ENCODE measurements at regions not wholly inside any gene's neighbourhood (a gene's known extent, or its start where the extent isn't known, plus 50 kb on each side); places are given as distances from the start of the nearest gene placed in this dataset.

DNA sequence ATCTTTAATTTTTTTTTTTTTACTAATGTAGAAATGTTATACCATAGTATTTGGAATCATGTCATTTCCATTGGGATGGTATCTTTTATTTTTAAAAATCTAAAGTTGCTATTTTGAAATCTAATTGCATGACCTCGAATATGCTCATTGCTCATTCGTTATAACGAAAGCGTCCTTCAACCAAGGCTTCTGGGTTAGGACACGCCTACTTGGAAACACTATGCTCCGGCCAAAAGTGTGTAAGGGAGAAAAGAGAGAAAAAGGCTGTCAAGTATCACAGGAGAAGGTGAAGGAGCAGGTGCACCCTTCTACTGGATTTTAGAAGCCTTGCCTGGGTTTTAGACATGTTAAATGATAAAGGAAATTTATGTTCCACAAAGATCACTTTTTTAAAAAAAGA is 465.9 kb upstream of the ID2 start:
- Histone ChIP-seq H3K9me3 (no peaks in the 10 kb centered on the region), H3K4me3 (no peak overlapping the region), H3K36me3 (replicated peaks) (no peaks in the 10 kb centered on the region), H3K27me3 (ENCODE audit: low read depth) (no peaks in the 10 kb centered on the region), H3K4me1 (no peaks in the 10 kb centered on the region)
- in situ Hi-C loops (cut with MboI; ENCODE audit: low sequenced_read_pairs) = no loop called here
- DNase-seq (ENCODE audit: low spot score in 2 of 2) = no peak

DNA sequence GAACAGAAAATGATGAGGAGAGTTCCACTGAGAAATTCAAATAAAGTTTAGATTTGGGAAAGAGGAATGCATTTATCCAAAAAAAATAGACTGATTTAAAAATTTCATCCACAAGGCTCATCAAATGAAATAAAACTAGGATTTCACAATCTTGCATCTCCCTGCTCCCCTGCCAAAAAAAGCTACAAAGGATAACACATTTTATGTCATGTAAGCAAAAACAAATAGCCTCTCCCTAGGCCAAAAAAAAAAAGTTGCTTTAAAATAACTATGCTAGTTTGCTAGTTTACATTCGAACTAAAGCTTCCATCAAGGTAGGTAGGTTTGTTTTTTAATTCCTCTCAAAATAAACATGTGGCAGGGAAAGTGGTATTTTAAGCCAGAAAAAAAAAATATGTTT is 465.5 kb upstream of the ID2 start:
- DNase-seq (ENCODE audit: low spot score in 2 of 2) = no peak
- H3K9me3 ChIP-seq = no peaks in the 10 kb centered on the region
- H3K4me3 ChIP-seq = no peak overlapping the region
- no peaks in the 10 kb centered on the region for H3K4me1 ChIP-seq
- H3K36me3 ChIP-seq (replicated peaks) = no peaks in the 10 kb centered on the region
- in situ Hi-C loops (cut with MboI; ENCODE audit: low sequenced_read_pairs) = no loop called here
- no peaks in the 10 kb centered on the region for H3K27me3 ChIP-seq (ENCODE audit: low read depth)

DNA sequence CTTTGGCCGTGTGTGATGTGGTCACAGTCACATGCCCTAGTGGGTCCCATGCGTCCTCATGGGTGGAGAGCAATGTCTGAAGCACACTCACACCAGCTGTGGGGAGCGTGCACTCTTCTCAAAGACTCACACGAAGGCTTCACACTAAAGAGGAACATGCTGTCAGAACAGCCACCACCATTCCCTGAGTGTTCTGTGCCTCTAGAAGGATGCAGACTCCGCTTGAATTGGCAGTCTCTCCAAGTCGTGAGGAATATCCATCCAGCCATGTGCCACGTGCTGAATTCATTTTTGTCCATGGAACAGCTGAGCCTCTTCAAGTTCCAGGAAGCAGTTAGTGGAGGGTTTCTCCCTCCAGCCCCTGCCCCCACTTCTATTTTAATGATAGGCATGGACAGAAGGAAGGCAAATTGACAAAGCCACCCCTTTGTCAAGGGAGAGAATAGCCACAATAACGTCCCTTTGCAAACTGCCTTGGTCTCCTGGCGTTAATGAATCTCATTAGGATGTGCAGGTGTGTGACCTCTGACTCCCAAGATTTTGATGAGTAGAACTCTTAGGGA is 464.3 kb upstream of the ID2 start:
- Histone ChIP-seq H3K9me3 (no peaks in the 10 kb centered on the region), H3K36me3 (replicated peaks) (no peaks in the 10 kb centered on the region), H3K4me3 (no peak overlapping the region), H3K4me1 (no peaks in the 10 kb centered on the region), H3K27me3 (ENCODE audit: low read depth) (no peaks in the 10 kb centered on the region)
- DNase-seq (ENCODE audit: low spot score in 2 of 2) = no peak
- in situ Hi-C loops (cut with MboI; ENCODE audit: low sequenced_read_pairs) = no loop called here

DNA sequence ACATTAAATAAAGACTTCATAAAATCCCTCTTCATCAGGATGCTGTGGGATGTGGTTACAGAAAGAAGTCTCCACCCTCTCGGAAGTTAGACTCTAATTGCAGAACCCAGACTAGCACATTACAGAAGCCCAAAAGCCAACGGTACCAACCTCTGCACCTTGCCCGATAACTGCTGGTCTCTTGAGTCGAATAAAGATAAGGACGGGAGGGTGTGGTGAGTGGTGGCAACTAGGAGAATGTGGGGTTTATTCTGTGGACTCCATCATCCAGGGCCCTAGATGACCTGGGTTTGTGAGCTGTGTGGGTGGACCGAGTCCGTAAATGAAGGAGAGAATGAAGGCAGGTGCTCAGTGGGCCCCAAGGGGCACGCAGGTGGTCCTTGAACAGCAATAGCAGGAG is 462.8 kb upstream of the ID2 start:
- no peak for DNase-seq (ENCODE audit: low spot score in 2 of 2)
- H3K27me3 ChIP-seq (ENCODE audit: low read depth) = no peaks in the 10 kb centered on the region
- H3K4me1 ChIP-seq = no peaks in the 10 kb centered on the region
- no peaks in the 10 kb centered on the region for H3K36me3 ChIP-seq (replicated peaks)
- H3K9me3 ChIP-seq = no peaks in the 10 kb centered on the region
- no peak overlapping the region for H3K4me3 ChIP-seq
- in situ Hi-C loops (cut with MboI; ENCODE audit: low sequenced_read_pairs) = no loop called here

DNA sequence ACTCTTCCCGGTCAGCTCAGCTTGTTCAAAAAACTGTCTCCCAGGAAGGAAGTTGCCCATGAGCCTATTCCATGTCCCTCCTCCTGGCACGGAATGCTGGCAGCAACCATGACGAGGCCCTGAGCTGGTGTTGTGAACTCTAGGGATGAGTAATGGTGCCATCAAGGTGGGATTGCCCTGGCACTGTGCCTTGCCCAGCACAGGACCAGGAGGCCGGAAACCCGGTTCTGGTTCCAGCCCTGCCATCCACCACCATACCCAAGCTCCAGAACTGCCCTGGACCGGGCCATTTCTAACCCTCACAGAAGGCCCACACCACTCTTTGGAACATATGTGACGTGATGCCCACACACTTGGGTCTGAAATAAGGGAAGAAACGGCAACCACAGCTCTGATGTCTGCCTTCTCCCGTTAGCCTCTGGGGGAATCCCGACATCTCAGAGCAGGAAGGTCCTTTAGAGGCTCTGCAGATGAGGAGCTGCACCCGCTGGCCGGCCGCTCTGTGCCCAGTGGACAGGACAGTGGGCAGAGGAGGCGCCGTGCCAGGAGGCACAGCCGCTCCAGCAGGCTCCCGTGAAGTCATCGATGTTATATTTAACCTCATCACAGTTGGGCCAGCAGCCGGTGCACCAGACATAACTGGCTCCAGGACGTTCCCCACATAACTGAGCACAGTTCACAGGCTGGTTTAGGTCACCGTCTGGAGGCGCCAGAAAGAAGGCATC is 462.1 kb upstream of the ID2 start:
- Histone ChIP-seq H3K4me1 (no peaks in the 10 kb centered on the region), H3K9me3 (no peaks in the 10 kb centered on the region), H3K4me3 (no peak overlapping the region), H3K36me3 (replicated peaks) (no peaks in the 10 kb centered on the region), H3K27me3 (ENCODE audit: low read depth) (no peaks in the 10 kb centered on the region)
- in situ Hi-C loops (cut with MboI; ENCODE audit: low sequenced_read_pairs) = no loop called here
- no peak for DNase-seq (ENCODE audit: low spot score in 2 of 2)

DNA sequence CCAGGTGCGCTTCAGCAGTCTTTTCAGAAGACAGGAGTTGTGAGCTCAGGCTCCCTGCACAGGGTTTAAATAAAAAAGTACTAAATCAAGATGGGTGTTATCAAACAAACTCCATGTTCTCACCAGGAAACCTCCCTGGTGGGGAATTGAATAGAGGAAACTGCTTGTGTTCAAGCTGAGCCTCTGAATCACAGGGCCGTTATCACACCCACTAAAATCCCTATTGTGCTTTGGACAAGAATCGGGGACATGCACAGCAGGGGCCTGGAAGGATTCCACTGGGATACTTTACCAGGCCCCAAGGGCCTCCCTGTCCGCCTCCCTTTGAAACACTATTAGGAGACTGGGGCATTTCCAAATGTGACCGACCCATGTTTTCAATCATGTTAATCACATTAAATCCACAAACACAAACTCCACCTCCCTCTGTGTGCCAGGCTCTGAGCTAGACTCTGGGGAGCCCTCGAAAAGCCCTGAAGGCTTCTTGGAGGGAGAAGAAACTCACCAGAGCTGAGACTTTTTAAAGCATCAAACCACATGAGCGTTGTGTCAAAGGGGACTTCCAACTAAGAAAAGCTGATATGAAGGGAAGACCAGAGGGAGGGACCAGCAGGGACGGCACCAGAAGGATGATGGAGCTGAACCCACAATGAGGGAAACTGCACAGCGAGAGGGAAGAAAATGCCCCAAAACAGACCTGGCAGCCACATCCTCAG is 458.7 kb upstream of the ID2 start:
- H3K27me3 ChIP-seq (ENCODE audit: low read depth) = no peaks in the 10 kb centered on the region
- no peaks in the 10 kb centered on the region for H3K9me3 ChIP-seq
- no peaks in the 10 kb centered on the region for H3K36me3 ChIP-seq (replicated peaks)
- in situ Hi-C loops (cut with MboI; ENCODE audit: low sequenced_read_pairs) = no loop called here
- no peak overlapping the region for H3K4me3 ChIP-seq
- no peak for DNase-seq (ENCODE audit: low spot score in 2 of 2)
- no peaks in the 10 kb centered on the region for H3K4me1 ChIP-seq

DNA sequence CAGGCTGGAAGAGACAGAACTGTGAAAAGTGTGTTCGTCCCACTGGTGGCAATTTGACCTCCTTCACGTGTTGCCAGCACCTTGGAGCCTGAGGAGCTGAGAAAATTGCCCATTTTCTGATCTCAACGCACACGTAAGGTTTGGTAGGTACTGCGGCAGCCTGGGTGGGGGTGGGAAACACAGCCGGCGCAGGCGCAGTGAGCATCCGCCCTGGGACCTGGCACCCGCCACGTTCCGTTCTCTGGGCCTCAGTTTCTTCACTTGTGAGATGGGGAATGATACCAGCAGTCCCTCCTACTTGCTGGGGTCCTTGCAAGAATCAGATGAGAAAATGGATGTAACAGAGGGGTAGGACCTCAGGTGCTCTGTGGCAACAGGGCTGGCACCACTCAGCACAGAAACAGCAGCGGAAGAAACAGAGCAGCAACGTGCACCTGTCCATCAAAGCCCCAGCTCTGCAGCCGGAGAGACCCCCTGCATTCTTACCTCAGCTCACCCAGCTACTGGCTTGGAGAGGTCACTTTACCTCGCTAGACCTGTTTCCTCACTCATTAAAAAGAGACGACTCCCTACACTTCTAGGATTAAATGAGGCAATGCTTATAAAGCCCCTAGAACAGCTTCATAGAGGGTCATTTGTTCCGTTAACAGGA is 458.0 kb upstream of the ID2 start:
- Histone ChIP-seq H3K4me3 (no peak overlapping the region), H3K27me3 (ENCODE audit: low read depth) (no peaks in the 10 kb centered on the region), H3K36me3 (replicated peaks) (no peaks in the 10 kb centered on the region), H3K9me3 (no peaks in the 10 kb centered on the region), H3K4me1 (no peaks in the 10 kb centered on the region)
- DNase-seq (ENCODE audit: low spot score in 2 of 2) = no peak
- in situ Hi-C loops (cut with MboI; ENCODE audit: low sequenced_read_pairs) = no loop called here

DNA sequence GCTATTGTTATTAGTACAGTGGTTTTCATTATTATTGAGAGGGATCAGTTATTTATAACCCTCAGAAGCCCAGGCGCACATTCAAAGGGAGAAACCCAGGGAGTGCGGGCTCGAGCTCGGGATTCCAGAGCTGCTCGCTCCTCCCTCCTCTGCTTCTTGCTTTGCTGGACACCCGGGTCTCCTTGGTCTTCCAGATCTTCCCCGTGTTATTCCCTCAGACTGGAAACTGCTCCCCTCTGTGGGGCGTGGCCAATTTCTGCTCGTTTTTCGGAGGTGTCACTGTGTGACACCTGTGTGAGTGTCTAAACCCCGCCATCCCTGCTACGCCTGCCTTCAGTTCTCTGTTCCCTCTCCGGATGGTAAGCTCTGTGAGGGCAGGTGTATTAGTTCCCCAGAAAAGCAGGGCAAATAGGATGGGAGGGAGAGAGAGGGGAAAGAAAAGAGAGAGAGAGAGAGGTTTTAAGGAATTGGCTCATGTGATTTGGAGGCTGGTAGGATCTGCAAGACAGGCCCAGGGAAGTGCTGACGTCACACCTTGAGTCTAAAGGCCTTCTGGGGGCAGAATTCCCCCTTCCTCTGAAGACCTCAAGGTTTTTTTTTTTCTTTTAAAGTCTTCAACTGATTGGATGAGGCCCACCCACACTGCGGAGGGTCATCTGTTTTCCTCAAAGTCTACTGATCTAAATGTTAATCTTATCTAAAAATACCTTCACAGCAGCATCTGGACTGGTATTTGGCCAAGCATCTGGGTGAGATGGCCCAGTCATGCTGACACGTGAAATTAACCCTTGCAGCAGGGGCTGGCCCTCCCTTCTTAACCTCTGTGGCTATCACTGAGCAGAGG is 457.3 kb upstream of the ID2 start:
- H3K4me3 ChIP-seq = no peak overlapping the region
- no peaks in the 10 kb centered on the region for H3K27me3 ChIP-seq (ENCODE audit: low read depth)
- no peaks in the 10 kb centered on the region for H3K36me3 ChIP-seq (replicated peaks)
- in situ Hi-C loops (cut with MboI; ENCODE audit: low sequenced_read_pairs) = no loop called here
- H3K4me1 ChIP-seq = no peaks in the 10 kb centered on the region
- no peak for DNase-seq (ENCODE audit: low spot score in 2 of 2)
- H3K9me3 ChIP-seq = no peaks in the 10 kb centered on the region

DNA sequence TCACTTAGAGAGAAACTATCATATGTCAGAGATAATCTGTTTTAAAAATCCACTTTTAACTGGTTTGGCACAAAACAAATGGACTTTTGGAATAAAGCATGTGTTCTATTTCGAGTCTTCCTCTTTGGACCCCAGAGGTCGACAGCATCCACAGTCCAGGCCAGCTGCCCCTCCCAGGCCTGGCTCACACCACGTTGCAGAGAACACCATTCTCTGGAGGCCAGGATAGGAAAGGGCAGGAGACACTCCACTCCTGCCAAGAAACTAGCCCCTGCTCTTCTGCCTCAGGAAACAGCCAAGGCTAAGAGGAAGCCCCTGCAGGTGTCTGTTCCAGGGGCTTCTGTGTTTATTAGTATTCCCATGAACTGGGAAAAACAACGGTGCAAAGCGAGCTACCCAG is 456.6 kb upstream of the ID2 start:
- DNase-seq (ENCODE audit: low spot score in 2 of 2) = no peak
- no peaks in the 10 kb centered on the region for H3K9me3 ChIP-seq
- H3K4me3 ChIP-seq = no peak overlapping the region
- in situ Hi-C loops (cut with MboI; ENCODE audit: low sequenced_read_pairs) = no loop called here
- H3K4me1 ChIP-seq = no peaks in the 10 kb centered on the region
- no peaks in the 10 kb centered on the region for H3K27me3 ChIP-seq (ENCODE audit: low read depth)
- no peaks in the 10 kb centered on the region for H3K36me3 ChIP-seq (replicated peaks)

DNA sequence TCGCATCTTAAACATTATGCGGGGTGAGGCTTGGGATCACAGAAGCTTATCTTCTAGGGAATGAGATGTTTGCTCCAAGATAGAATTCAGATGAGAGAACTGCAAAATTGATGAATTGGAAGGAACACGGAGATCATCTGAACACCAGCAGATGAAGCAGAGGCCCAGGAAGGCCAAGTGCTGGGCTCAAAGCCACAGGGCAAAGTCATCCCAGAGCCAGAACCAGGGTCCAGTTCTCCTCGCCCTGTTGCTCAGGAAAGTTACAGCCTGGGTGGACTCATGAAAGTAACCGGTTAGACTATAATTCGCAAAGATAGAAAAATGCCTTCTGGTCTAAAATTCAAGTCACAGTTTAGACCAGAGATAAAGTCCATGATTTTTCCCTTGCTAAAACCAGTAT is 456.1 kb upstream of the ID2 start:
- DNase-seq (ENCODE audit: low spot score in 2 of 2) = no peak
- Histone ChIP-seq H3K36me3 (replicated peaks) (no peaks in the 10 kb centered on the region), H3K27me3 (ENCODE audit: low read depth) (no peaks in the 10 kb centered on the region), H3K9me3 (no peaks in the 10 kb centered on the region), H3K4me3 (no peak overlapping the region), H3K4me1 (no peaks in the 10 kb centered on the region)
- in situ Hi-C loops (cut with MboI; ENCODE audit: low sequenced_read_pairs) = no loop called here

DNA sequence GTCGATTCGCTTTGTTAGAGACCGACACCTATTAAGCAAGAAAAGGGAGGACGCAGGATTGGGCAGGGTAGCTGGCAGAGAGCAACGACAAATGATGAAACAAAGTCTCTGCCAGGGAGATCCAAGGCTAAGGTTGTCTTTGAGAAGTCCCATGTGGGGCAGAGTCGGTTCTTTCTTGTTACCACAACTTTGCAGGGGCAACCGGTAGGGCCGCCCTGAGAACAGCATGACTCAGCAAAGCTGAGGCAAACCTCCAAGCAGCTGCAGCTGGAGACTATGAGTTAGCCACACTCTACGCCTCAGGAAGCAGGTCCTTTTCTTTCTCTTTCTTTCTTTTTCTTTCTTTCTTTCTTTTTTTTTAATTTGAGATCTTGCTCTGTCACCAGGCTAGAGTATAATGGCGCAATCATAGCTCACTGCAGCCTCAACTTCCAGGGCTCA is 452.3 kb upstream of the ID2 start:
- DNase-seq (ENCODE audit: low spot score in 2 of 2) = no peak
- no peak overlapping the region for H3K4me3 ChIP-seq
- in situ Hi-C loops (cut with MboI; ENCODE audit: low sequenced_read_pairs) = no loop called here

DNA sequence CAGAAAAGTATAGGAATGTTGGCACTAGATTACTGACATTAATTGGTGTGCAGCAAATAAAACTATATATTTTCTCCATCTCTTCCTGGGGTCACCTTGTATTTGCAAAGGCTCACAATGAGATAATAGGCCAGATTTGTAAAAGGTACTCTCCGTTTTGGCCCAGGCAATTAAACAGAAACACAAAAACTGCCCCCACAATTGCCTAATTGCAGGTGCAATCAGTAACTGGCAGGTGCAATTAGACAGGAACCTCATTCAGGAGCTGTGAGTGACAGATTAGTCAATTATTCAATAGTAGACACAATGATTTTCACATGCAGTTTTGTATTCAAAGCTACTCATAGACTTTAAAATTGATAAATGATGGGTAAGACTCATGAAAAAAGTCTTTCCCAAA is 451.4 kb upstream of the ID2 start:
- no peaks in the 10 kb centered on the region for H3K36me3 ChIP-seq (replicated peaks)
- no peak overlapping the region for H3K4me3 ChIP-seq
- no peaks in the 10 kb centered on the region for H3K4me1 ChIP-seq
- no peaks in the 10 kb centered on the region for H3K9me3 ChIP-seq
- no peaks in the 10 kb centered on the region for H3K27me3 ChIP-seq (ENCODE audit: low read depth)
- in situ Hi-C loops (cut with MboI; ENCODE audit: low sequenced_read_pairs) = no loop called here
- DNase-seq (ENCODE audit: low spot score in 2 of 2) = no peak

More for the DNA sequence above, 452.3 kb upstream of the ID2 start:
- Histone ChIP-seq H3K36me3 (replicated peaks) (no peaks in the 10 kb centered on the region), H3K27me3 (ENCODE audit: low read depth) (no peaks in the 10 kb centered on the region), H3K4me1 (no peaks in the 10 kb centered on the region), H3K9me3 (no peaks in the 10 kb centered on the region)

DNA sequence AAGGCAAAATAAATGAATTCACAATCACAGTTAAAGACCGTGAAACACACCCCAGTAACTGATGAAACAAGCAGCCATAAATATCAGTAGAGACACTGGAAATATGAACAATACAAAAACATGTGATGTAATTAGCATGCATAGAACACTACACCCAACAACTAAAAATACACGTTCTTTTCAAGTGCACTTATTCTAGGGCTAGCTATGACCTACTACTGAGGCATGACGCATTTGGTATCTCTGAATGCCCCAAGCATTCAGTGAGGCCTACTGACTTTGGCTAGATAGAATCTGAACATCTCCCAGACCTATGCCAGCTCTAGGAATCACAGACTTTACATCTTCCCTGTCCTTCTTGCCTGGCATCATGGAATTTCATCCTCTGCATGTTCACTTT is 450.0 kb upstream of the ID2 start:
- no peaks in the 10 kb centered on the region for H3K36me3 ChIP-seq (replicated peaks)
- in situ Hi-C loops (cut with MboI; ENCODE audit: low sequenced_read_pairs) = no loop called here
- no peak overlapping the region for H3K4me3 ChIP-seq
- no peak for DNase-seq (ENCODE audit: low spot score in 2 of 2)
- no peaks in the 10 kb centered on the region for H3K27me3 ChIP-seq (ENCODE audit: low read depth)
- H3K9me3 ChIP-seq = no peaks in the 10 kb centered on the region
- H3K4me1 ChIP-seq = no peaks in the 10 kb centered on the region

Measured in HAP-1 (cell line).